HG03354 (cell line): ENCODE measurements at regions not wholly inside any gene's neighbourhood (a gene's known extent, or its start where the extent isn't known, plus 50 kb on each side); places are given as distances from the start of the nearest gene placed in this dataset.
"Not testable (repeated sequence)": the region's sequence is repeated elsewhere in the genome, so short reads cannot be mapped to it uniquely, and the experiment has no call there.

Experiments used
- ATAC-seq: cut with Tn5 transposase; IDR thresholded peaks from one replicate; pipeline ENCODE4 v1.9.1; 2021; ENCODE audit warnings: mild to moderate bottlenecking; ENCODE audit not compliant: unreplicated experiment, poor library complexity, severe bottlenecking

GRCh38 chr2:57696016-57696415 is 350.6 kb upstream of the VRK2 start:
- ATAC-seq, result no peak

DNA sequence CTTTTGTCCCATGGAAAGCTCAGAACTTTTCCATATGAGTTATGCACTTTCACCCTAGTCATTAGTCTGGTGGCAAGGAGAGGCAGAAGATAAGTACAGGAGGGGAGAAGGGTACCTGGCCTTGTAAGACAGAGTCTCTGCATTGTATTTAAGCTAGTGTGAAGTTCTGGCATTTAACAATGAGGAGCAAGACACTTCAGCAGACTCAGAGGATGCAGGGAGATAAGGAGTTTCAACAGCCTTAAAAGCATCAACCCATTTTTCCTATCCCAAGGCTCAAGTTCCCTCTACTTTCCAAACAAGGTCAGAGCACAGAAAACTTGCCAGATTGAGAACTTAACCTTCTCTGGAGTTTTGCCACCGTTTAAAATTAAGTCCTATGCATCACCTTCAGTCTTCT is 348.2 kb upstream of the VRK2 start:
- ATAC-seq, result no peak

- no peak for ATAC-seq
Observed at GRCh38 chr2:57698935-57699449, 347.6 kb upstream of the VRK2 start.

DNA sequence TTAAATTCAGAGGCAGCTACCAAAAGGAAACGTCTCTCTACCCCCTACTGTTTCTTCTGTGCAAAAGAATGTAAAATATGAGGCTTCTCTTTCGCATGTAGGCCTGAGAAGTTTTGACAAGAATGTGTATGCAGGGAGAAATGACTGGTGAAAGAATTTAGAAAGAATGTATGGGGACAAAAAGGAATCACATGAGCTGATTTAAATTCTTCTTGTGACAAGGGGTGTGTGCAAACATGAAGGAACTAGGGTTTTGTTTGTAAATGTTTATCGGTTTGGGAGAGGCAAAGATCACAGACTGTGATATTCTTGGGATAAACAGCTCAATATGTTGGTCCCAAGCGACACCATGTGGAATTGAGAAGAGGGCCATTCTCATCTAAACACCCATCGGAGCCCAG is 345.2 kb upstream of the VRK2 start:
- ATAC-seq, result no peak

DNA sequence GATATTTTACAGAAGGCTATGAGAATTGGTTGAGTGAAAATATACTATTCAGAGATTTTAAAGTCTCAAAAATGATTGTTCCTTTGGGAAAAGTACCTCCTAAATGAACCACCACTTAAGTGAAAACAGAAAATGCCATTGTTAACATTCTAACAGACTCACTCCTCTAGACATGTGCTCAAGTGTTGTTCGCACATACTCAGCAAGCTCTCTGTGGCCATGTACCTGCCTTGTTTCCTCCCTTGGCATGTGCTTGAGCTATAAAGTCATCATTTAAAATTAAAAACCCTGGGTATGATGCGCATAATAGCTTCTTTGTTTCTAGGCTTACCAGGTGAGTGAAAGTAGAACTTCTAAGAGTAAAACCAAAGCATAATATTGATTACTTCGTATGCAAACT is 343.2 kb upstream of the VRK2 start:
- ATAC-seq, result no peak

DNA sequence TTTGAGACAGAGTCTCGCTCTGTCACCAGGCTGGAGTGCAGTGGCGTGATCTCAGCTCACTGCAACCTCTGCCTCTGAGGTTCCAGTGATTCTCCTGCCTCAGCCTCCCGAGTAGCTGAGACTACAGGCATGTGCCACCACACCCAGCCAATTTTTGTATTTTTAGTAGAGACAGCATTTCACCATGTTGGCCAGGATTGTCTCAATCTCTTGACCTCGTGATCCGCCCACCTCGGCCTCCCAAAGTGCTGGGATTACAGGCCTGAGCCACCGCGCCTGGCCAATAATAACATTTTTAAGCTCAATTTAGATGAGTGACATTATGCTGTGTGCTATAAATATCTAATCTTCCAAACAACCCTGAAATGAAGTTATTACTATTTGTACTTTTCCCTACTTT is 338.8 kb upstream of the VRK2 start:
- ATAC-seq, result not testable (repeated sequence)

GRCh38 chr2:57711991-57712390 is 334.6 kb upstream of the VRK2 start:
- ATAC-seq, result no peak

- peak; percentile 100 for ATAC-seq
Observed at GRCh38 chr2:57720728-57721627, 325.6 kb upstream of the VRK2 start.

- ATAC-seq, result no peak
Observed at GRCh38 chr2:57725337-57725947, 321.2 kb upstream of the VRK2 start.

DNA sequence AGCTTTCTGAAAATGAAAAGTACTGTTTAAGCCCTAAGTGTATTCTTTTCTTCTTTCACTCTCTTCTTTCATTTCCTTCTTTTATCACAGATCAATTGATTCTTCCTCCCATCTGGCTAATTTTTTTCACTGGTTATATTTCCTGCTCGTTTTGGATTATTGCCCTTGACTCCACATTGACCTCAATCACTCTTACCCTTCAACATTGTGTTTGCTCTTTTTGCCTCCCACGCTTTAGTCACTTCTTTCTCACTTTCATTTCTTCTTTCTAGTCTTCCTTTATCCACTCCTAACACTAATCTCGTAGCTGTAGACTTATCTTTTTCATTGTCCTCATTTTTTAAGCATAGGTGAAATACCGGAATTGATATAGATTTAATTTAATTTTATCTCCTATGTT is 320.3 kb upstream of the VRK2 start:
- peak; percentile 55 for ATAC-seq

GRCh38 chr2:57728691-57729090 is 317.9 kb upstream of the VRK2 start:
- ATAC-seq, result no peak

- ATAC-seq, result no peak
Observed at GRCh38 chr2:57733956-57734355, 312.6 kb upstream of the VRK2 start.

GRCh38 chr2:57740891-57741290 is 305.7 kb upstream of the VRK2 start:
- ATAC-seq, result no peak

DNA sequence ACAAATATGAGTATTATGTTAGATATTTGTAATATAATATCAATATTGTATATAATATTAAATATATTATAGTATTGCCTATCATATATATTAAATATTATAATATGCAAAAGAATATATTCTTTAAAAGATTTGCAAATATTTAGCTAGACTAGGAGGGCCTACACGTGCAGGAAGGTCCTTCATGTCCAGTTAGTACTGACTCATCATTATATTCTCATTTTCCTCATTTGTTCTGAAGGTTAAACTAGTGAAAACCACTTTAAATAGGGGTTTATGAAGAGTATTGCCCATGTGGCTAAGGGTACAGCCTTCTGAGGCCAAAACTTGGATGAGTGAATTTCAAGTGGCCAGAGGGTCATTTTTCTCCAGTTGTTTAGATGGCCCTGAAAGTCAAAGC is 293.0 kb upstream of the VRK2 start:
- ATAC-seq, result no peak

DNA sequence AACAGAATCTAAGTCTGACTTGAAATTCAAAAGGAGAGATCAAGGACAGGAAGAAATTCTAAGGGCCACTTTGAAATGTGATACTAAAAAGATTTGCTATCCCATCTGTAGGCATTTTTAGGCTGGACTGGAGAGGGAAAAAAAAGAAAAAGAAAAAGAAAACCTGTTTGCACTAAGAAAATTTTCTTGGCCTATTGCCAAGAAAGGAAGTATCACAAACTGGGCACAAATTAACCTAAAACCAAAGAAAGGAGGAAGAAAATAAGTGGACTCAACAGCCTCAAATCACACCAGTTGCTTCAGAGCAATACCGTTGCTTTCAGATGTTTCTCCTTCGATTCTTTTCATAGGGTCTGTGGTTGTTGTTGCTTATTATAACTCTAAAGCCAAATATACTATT is 287.9 kb upstream of the VRK2 start:
- ATAC-seq, result no peak

- no peak for ATAC-seq
Observed at GRCh38 chr2:57759131-57759530, 287.5 kb upstream of the VRK2 start.

GRCh38 chr2:57759822-57760300 is 286.7 kb upstream of the VRK2 start:
- ATAC-seq, result peak; percentile 88

- ATAC-seq, result peak; percentile 76
Observed at GRCh38 chr2:57760381-57760801, 286.2 kb upstream of the VRK2 start.

- ATAC-seq, result no peak
Observed at GRCh38 chr2:57776916-57777315, 269.7 kb upstream of the VRK2 start.

- no peak for ATAC-seq
Observed at GRCh38 chr2:57782587-57782986, 264.0 kb upstream of the VRK2 start.

- no peak for ATAC-seq
Observed at GRCh38 chr2:57793310-57793709, 253.3 kb upstream of the VRK2 start.
